Neural cell (in vitro differentiated cells): ENCODE measurements at regions not wholly inside any gene's neighbourhood (a gene's known extent, or its start where the extent isn't known, plus 50 kb on each side); places are given as distances from the start of the nearest gene placed in this dataset.

Experiments
- H2AFZ ChIP-seq: fragments of 200-600, 300-800 bp; sonication (generic), shearing (Covaris generic); 2 replicates; pipeline ENCODE4 v1.6.0; 2014; ENCODE audit warnings: low read depth, mild to moderate bottlenecking, antibody characterized with exemption, low read length, moderate library complexity
- H3F3A ChIP-seq: fragments of 200-600 bp; shearing (Covaris generic); 2 replicates; pipeline ENCODE4 v1.6.1; 2016; ENCODE audit warnings: mild to moderate bottlenecking, moderate library complexity, mixed read lengths, antibody characterized with exemption, low read length; ENCODE audit not compliant: insufficient read depth, poor library complexity, severe bottlenecking
- H3K27ac ChIP-seq: fragments of 200-600, 300-800 bp; sonication (generic), shearing (Covaris generic); 2 replicates; pipeline ENCODE4 v1.5.1; 2014; ENCODE audit warnings: mild to moderate bottlenecking, low read length, moderate library complexity
- H3K27me3 ChIP-seq: fragments of 300-800, 200-600 bp; sonication (generic), shearing (Covaris generic); 2 replicates; pipeline ENCODE4 v1.6.0; 2014; ENCODE audit warnings: mild to moderate bottlenecking, low read depth, low read length, moderate library complexity; ENCODE audit not compliant: insufficient read depth
- H3K36me3 ChIP-seq: fragments of 300-800, 200-600 bp; sonication (generic), shearing (Covaris generic); 2 replicates; pipeline ENCODE4 v1.5.1; 2014; ENCODE audit warnings: mild to moderate bottlenecking, antibody characterized with exemption, low read length, moderate library complexity; ENCODE audit not compliant: insufficient read depth
- H3K4me2 ChIP-seq: fragments of 300-800, 200-600 bp; sonication (generic), shearing (Covaris generic); 2 replicates; pipeline ENCODE4 v1.6.0; 2014; ENCODE audit warnings: mild to moderate bottlenecking, low read length
- H3K4me3 ChIP-seq: fragments of 300-800, 200-600 bp; sonication (generic), shearing (Covaris generic); 2 replicates; pipeline ENCODE4 v1.5.1; 2014; ENCODE audit warnings: mild to moderate bottlenecking, low read length, moderate library complexity
- H3K79me2 ChIP-seq: fragments of 200-600 bp; shearing (Covaris generic); replicated peaks from 2 replicates; pipeline ENCODE4 v1.6.0; 2014; ENCODE audit warnings: mild to moderate bottlenecking, low read length, moderate library complexity; ENCODE audit not compliant: insufficient read depth
- H3K9ac ChIP-seq: fragments of 300-800, 200-600 bp; sonication (generic), shearing (Covaris generic); 2 replicates; pipeline ENCODE4 v1.6.1; 2016; ENCODE audit warnings: mild to moderate bottlenecking, low read length, mixed read lengths
- H3K9me2 ChIP-seq: fragments of 200-600 bp; shearing (Covaris generic); 2 replicates; pipeline ENCODE4 v1.6.1; 2016; ENCODE audit warnings: mild to moderate bottlenecking, low read length, mixed read lengths; ENCODE audit not compliant: insufficient read depth
- H3K9me3 ChIP-seq: fragments of 200-600, 300-800 bp; sonication (generic), shearing (Covaris generic); 2 replicates; pipeline ENCODE4 v1.6.1; 2016; ENCODE audit warnings: mild to moderate bottlenecking, mixed run types, low read length, moderate library complexity, mixed read lengths
- H4K20me1 ChIP-seq: fragments of 200-600 bp; shearing (Covaris generic); 2 replicates; pipeline ENCODE4 v1.6.1; 2016; ENCODE audit warnings: mild to moderate bottlenecking, mixed run types; ENCODE audit not compliant: insufficient read depth
- CTCF ChIP-seq: fragments of 450-650 bp; IDR thresholded peaks from 2 replicates; pipeline ENCODE4 v1.5.1; 2014; ENCODE audit warnings: antibody characterized with exemption, mild to moderate bottlenecking, moderate library complexity; ENCODE audit not compliant: poor library complexity, severe bottlenecking
- EP300 ChIP-seq: fragments of 450-650 bp; conservative IDR thresholded peaks from 2 replicates; pipeline ENCODE4 v1.6.1; 2014; ENCODE audit warnings: antibody characterized with exemption, mild to moderate bottlenecking, moderate library complexity; ENCODE audit not compliant: poor library complexity, severe bottlenecking
- EZH2 ChIP-seq: fragments of 200-600, 300-800 bp; shearing (Covaris generic), sonication (generic); IDR thresholded peaks from 2 replicates; pipeline ENCODE4 v1.6.1; 2014; ENCODE audit warnings: antibody characterized with exemption, low read length, borderline replicate concordance, mild to moderate bottlenecking; ENCODE audit not compliant: insufficient read depth, poor library complexity, severe bottlenecking
- MXI1 ChIP-seq: fragments of 450-650 bp; conservative IDR thresholded peaks from 2 replicates; pipeline ENCODE4 v1.6.1; 2014; ENCODE audit warnings: antibody characterized with exemption, mild to moderate bottlenecking; ENCODE audit not compliant: poor library complexity, severe bottlenecking
- POLR2AphosphoS5 ChIP-seq: IDR thresholded peaks from 2 replicates; pipeline ENCODE4 v1.6.1; 2012
- RAD21 ChIP-seq: fragments of 450-650 bp; conservative IDR thresholded peaks from 2 replicates; pipeline ENCODE4 v1.6.1; 2014; ENCODE audit warnings: antibody characterized with exemption, mild to moderate bottlenecking, moderate library complexity
- REST ChIP-seq: IDR thresholded peaks from 2 replicates; pipeline ENCODE4 v1.6.1; 2012; ENCODE audit warnings: borderline replicate concordance
- SMC3 ChIP-seq: fragments of 450-650 bp; conservative IDR thresholded peaks from 2 replicates; pipeline ENCODE4 v1.6.1; 2014; ENCODE audit warnings: antibody characterized with exemption, mild to moderate bottlenecking, moderate library complexity; ENCODE audit not compliant: poor library complexity
- TAF1 ChIP-seq: IDR thresholded peaks from 2 replicates; pipeline ENCODE4 v1.6.1; 2012; ENCODE audit warnings: low read depth

- H3K27me3 ChIP-seq, result no peaks in the 10 kb centered on the region
- TF ChIP-seq SMC3 (no peak), TAF1 (no peak), REST (no peak), EZH2 (no peak), EP300 (no peak), RAD21 (no peak), POLR2AphosphoS5 (no peak), MXI1 (no peak), CTCF (no peak)
- H3F3A ChIP-seq, result no peaks in the 10 kb centered on the region
- H2AFZ ChIP-seq, result no peak overlapping the region
- no peak overlapping the region for H3K27ac ChIP-seq
- H3K4me2 ChIP-seq, result no peak overlapping the region
- H3K9me2 ChIP-seq, result no peaks in the 10 kb centered on the region
- H4K20me1 ChIP-seq, result no peaks in the 10 kb centered on the region
- H3K9me3 ChIP-seq, result no peaks in the 10 kb centered on the region
- no peak overlapping the region for H3K9ac ChIP-seq
- no peak overlapping the region for H3K4me3 ChIP-seq
- no peaks in the 10 kb centered on the region for H3K79me2 ChIP-seq
- no peaks in the 10 kb centered on the region for H3K36me3 ChIP-seq
Measured at GRCh38 chr4:27140486-27140885, 279.8 kb downstream of the STIM2 start.

GRCh38 chr4:27141530-27141929, 280.9 kb downstream of the STIM2 start:
- no peak overlapping the region for H2AFZ ChIP-seq
- H3K27me3 ChIP-seq, result no peaks in the 10 kb centered on the region
- H3K9me3 ChIP-seq, result no peaks in the 10 kb centered on the region
- H3K27ac ChIP-seq, result no peak overlapping the region
- H3K4me3 ChIP-seq, result no peak overlapping the region
- TF ChIP-seq REST, result no peak
- no peak for TF ChIP-seq CTCF
- TF ChIP-seq TAF1, result no peak
- no peak for TF ChIP-seq EP300
- TF ChIP-seq SMC3, result no peak
- TF ChIP-seq RAD21, result no peak
- TF ChIP-seq MXI1, result no peak
- no peak for TF ChIP-seq EZH2
- no peak for TF ChIP-seq POLR2AphosphoS5
- no peak overlapping the region for H3K9ac ChIP-seq
- H3K9me2 ChIP-seq, result no peaks in the 10 kb centered on the region
- no peak overlapping the region for H3K4me2 ChIP-seq
- H4K20me1 ChIP-seq, result no peaks in the 10 kb centered on the region
- H3K79me2 ChIP-seq, result no peaks in the 10 kb centered on the region
- no peaks in the 10 kb centered on the region for H3K36me3 ChIP-seq
- no peaks in the 10 kb centered on the region for H3F3A ChIP-seq
